ENCODE measurements at regions not wholly inside any gene's neighbourhood (a gene's known extent, or its start where the extent isn't known, plus 50 kb on each side); places are given as distances from the start of the nearest gene placed in this dataset.
"Not testable (repeated sequence)": the region's sequence is repeated elsewhere in the genome, so short reads cannot be mapped to it uniquely, and the experiment has no call there.

GRCh38 chr4:162837241-162837640, 329.4 kb downstream of the NAF1 start:
- DNase-seq (ENCODE audit: low spot score), result no peak
- TF ChIP-seq, protein P1, sequence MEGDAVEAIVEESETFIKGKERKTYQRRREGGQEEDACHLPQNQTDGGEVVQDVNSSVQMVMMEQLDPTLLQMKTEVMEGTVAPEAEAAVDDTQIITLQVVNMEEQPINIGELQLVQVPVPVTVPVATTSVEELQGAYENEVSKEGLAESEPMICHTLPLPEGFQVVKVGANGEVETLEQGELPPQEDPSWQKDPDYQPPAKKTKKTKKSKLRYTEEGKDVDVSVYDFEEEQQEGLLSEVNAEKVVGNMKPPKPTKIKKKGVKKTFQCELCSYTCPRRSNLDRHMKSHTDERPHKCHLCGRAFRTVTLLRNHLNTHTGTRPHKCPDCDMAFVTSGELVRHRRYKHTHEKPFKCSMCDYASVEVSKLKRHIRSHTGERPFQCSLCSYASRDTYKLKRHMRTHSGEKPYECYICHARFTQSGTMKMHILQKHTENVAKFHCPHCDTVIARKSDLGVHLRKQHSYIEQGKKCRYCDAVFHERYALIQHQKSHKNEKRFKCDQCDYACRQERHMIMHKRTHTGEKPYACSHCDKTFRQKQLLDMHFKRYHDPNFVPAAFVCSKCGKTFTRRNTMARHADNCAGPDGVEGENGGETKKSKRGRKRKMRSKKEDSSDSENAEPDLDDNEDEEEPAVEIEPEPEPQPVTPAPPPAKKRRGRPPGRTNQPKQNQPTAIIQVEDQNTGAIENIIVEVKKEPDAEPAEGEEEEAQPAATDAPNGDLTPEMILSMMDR (IDR thresholded peaks at IDR 0.05; ENCODE audit: unreplicated experiment), result no peak
- H3K4me3 Mint-ChIP-seq (ENCODE audit: unreplicated experiment), result no peak overlapping the region
- no peaks in the 10 kb centered on the region for H3K36me3 Mint-ChIP-seq (ENCODE audit: low read depth, unreplicated experiment)
- H3K27me3 Mint-ChIP-seq (ENCODE audit: unreplicated experiment), result no peaks in the 10 kb centered on the region
- H3K27ac Mint-ChIP-seq (ENCODE audit: unreplicated experiment), result no peak overlapping the region
- H3K4me1 Mint-ChIP-seq (ENCODE audit: unreplicated experiment), result no peaks in the 10 kb centered on the region
- H3K9me3 Mint-ChIP-seq (ENCODE audit: unreplicated experiment), result no peaks in the 10 kb centered on the region

DNA sequence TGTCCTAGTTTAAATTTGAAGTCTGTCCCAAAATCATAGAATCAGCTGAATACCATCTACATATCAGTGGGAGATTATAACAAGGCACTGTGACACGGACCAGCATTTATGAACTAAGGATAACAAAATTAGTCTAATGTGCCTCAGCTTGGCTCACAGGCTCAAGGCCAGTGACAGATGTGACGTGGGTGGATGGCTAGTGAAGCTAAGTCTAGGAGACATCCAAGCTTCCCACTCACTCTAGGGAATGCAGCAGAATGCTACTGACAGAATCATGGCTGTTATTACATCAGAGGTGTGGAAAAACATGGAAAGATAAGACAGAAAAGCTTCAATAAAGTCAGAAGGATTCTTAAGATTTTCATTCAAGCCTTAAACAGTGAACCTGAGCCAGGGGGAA, 329.9 kb downstream of the NAF1 start:
- no peaks in the 10 kb centered on the region for H3K36me3 Mint-ChIP-seq (ENCODE audit: low read depth, unreplicated experiment)
- TF ChIP-seq, protein P1 (IDR thresholded peaks at IDR 0.05; ENCODE audit: unreplicated experiment), result no peak

DNA sequence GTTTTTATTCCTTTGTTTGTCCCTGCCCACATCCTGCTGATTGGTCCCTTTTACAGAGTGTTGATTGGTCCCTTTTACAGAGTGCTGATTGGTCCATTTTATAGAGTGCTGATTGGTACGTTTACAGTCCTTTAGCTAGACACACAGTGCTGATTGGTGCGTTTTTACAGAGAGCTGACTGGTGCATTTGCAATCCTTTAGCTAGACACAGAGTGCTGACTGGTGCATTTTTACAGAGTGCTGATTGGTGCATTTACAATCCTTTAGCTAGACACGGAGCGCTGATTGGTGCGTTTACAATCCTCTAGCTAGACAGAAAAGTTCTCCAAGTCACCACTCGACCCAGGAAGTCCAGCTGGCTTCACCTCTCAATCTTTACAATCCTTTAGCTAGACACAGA, 330.4 kb downstream of the NAF1 start:
- not testable (repeated sequence) for H3K4me1 Mint-ChIP-seq (ENCODE audit: unreplicated experiment); H3K27ac Mint-ChIP-seq (ENCODE audit: unreplicated experiment); H3K9me3 Mint-ChIP-seq (ENCODE audit: unreplicated experiment); H3K4me3 Mint-ChIP-seq (ENCODE audit: unreplicated experiment); H3K27me3 Mint-ChIP-seq (ENCODE audit: unreplicated experiment); H3K36me3 Mint-ChIP-seq (ENCODE audit: low read depth, unreplicated experiment); DNase-seq (ENCODE audit: low spot score)

More for the DNA sequence above, 329.9 kb downstream of the NAF1 start:
- DNase-seq (ENCODE audit: low spot score), result no peak
- no peak overlapping the region for H3K27ac Mint-ChIP-seq (ENCODE audit: unreplicated experiment)
- H3K4me3 Mint-ChIP-seq (ENCODE audit: unreplicated experiment), result no peak overlapping the region
- no peaks in the 10 kb centered on the region for H3K9me3 Mint-ChIP-seq (ENCODE audit: unreplicated experiment)
- H3K4me1 Mint-ChIP-seq (ENCODE audit: unreplicated experiment), result no peaks in the 10 kb centered on the region
- H3K27me3 Mint-ChIP-seq (ENCODE audit: unreplicated experiment), result no peaks in the 10 kb centered on the region

DNA sequence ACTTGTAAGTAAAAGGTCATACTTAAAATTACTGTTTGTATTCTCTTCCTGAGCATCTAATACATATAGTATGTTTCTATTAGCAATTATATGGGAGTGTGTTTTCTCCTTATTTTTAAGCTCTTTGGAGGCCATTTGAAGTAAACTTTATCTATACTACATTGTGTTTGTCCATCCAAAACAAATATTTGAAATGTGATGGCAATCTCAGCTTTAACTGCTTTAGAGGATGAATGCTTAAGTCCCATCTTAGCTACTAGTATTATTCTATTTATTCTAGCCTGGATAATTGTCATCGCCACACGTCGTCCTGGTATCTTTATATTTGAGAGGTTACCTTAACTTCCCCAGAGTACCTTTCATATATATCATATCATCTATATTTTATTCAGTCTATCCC, 335.8 kb downstream of the NAF1 start:
- DNase-seq (ENCODE audit: low spot score), result no peak
- Mint-ChIP-seq H3K9me3 (ENCODE audit: unreplicated experiment) (no peaks in the 10 kb centered on the region), H3K36me3 (ENCODE audit: low read depth, unreplicated experiment) (no peaks in the 10 kb centered on the region), H3K4me3 (ENCODE audit: unreplicated experiment) (no peak overlapping the region), H3K4me1 (ENCODE audit: unreplicated experiment) (no peaks in the 10 kb centered on the region), H3K27ac (ENCODE audit: unreplicated experiment) (no peak overlapping the region), H3K27me3 (ENCODE audit: unreplicated experiment) (no peaks in the 10 kb centered on the region)
- TF ChIP-seq, protein P1 (IDR thresholded peaks at IDR 0.05; ENCODE audit: unreplicated experiment), result no peak

DNA sequence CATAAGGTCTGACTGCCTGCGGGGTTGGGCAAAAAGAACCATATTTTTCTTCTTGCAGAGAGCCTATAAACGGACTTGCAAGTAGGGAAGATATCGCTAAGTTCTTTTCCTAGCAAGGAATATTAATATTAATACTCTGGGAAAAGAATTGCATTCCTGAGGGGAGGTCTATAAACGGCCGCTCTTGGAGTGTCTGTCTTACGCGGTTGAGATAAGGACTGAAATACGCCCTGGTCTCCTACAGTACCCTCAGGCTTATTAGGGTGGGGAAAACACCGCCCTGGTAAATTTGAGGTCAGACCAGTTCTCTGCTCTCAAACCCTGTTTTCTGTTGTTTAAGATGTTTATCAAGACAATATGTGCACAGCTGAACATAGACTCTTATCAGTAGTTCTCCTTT, 349.3 kb downstream of the NAF1 start:
- H3K4me1 Mint-ChIP-seq (ENCODE audit: unreplicated experiment); H3K27ac Mint-ChIP-seq (ENCODE audit: unreplicated experiment); H3K9me3 Mint-ChIP-seq (ENCODE audit: unreplicated experiment); H3K27me3 Mint-ChIP-seq (ENCODE audit: unreplicated experiment); DNase-seq (ENCODE audit: low spot score); H3K36me3 Mint-ChIP-seq (ENCODE audit: low read depth, unreplicated experiment); H3K4me3 Mint-ChIP-seq (ENCODE audit: unreplicated experiment): not testable (repeated sequence)

DNA sequence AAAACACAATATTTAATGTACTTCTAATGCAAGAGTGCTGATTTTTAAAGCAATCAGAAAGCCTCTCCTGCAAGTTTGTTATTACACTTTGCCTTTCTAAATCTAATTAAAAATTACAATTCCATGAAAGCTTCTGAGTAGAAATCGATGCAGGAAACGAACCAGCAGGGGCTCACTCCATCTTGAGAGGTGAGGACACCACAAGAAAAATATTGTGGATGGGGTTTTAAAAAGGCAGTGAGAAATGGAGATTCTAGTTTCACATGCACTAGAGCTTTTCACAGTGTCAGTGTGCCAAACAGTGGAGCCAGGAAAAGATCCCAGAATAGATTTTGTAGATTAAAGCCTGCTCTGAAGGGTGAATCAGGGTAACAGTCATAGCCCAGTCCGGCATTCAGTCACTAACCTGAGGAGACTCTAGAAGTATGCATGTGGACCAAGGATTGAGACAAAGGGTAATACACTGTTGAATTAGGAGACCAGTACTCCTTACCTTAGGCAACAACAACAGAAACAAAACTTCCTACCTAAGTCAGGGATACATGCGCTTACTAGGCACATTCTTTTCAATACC, 362.3 kb downstream of the NAF1 start:
- DNase-seq (ENCODE audit: low spot score), result no peak
- Mint-ChIP-seq H3K27me3 (ENCODE audit: unreplicated experiment) (no peaks in the 10 kb centered on the region), H3K27ac (ENCODE audit: unreplicated experiment) (no peak overlapping the region), H3K36me3 (ENCODE audit: low read depth, unreplicated experiment) (no peaks in the 10 kb centered on the region), H3K9me3 (ENCODE audit: unreplicated experiment) (no peaks in the 10 kb centered on the region), H3K4me3 (ENCODE audit: unreplicated experiment) (no peak overlapping the region), H3K4me1 (ENCODE audit: unreplicated experiment) (no peaks in the 10 kb centered on the region)
- TF ChIP-seq, protein P1 (IDR thresholded peaks at IDR 0.05; ENCODE audit: unreplicated experiment), result no peak

Measured in endothelial cell (in vitro differentiated cells).